IMR-90 (cell line): ENCODE measurements at regions not wholly inside any gene's neighbourhood (a gene's known extent, or its start where the extent isn't known, plus 50 kb on each side); places are given as distances from the start of the nearest gene placed in this dataset.

Experiments used
- ATAC-seq: fragments of 200-7000 bp; cut with Tn5 transposase; 2 replicates; pipeline ENCODE4 v1.9.1; 2020; ENCODE audit warnings: low read depth, mild to moderate bottlenecking, moderate library complexity
- BruUV-seq: library from RNA; stranded (reverse); fragments of 400-500 nt; replicated peaks from 2 replicates; lab custom pipeline; 2021; lab: Mats Ljungman, UMichigan
- CTCF ChIA-PET: fragments of 300-600 bp; formaldehyde crosslinking; extraction: SDS; loops from one replicate; lab custom pipeline; 2021; ENCODE audit warnings: antibody characterized with exemption; lab: Yijun Ruan, JAX
- POLR2A ChIA-PET: fragments of 300-600 bp; sonication (Branson Sonifier 250); formaldehyde crosslinking; loops from one replicate; lab custom pipeline; 2022; ENCODE audit warnings: antibody characterized with exemption; ENCODE audit not compliant: unreplicated experiment; lab: Charles Lee
- DNase-seq: peaks from one replicate; pipeline ENCODE4 v3.0.0; 2013
- H2AFZ ChIP-seq: replicated peaks from 2 replicates; pipeline ENCODE3; 2013; ENCODE audit warnings: low read length, mild to moderate bottlenecking; ENCODE audit not compliant: poor library complexity
- H2AK5ac ChIP-seq: 2 replicates; pipeline ENCODE4 v1.6.1; 2013; ENCODE audit warnings: low read depth, low read length, inconsistent platforms
- H2AK9ac ChIP-seq: replicated peaks from 2 replicates; pipeline ENCODE3; 2013; ENCODE audit warnings: mild to moderate bottlenecking, low read depth, low read length, moderate library complexity; ENCODE audit not compliant: poor library complexity
- H2BK120ac ChIP-seq: 2 replicates; pipeline ENCODE4 v1.6.1; 2013; ENCODE audit warnings: low read depth, low read length, inconsistent platforms
- H2BK15ac ChIP-seq: 3 replicates; pipeline ENCODE4 v1.6.1; 2013; ENCODE audit warnings: low read depth, low read length, inconsistent platforms
- H2BK20ac ChIP-seq: 2 replicates; pipeline ENCODE4 v1.6.1; 2013; ENCODE audit warnings: low read depth, mild to moderate bottlenecking, inconsistent platforms, low read length, moderate library complexity
- H2BK5ac ChIP-seq: 2 replicates; pipeline ENCODE4 v1.6.1; 2013; ENCODE audit warnings: mild to moderate bottlenecking, low read depth, low read length, inconsistent platforms; ENCODE audit not compliant: poor library complexity, severe bottlenecking
- H3K14ac ChIP-seq: replicated peaks from 2 replicates; pipeline ENCODE4 v1.6.1; 2013; ENCODE audit warnings: low read depth, low read length, inconsistent platforms
- H3K18ac ChIP-seq: 2 replicates; pipeline ENCODE4 v1.6.1; 2013; ENCODE audit warnings: low read depth, low read length, control low read depth
- H3K23ac ChIP-seq: 2 replicates; pipeline ENCODE4 v1.6.1; 2013; ENCODE audit warnings: low read depth, low read length, inconsistent platforms
- H3K27ac ChIP-seq: 2 replicates; pipeline ENCODE4 v1.5.1; 2013; ENCODE audit warnings: mild to moderate bottlenecking, control low read depth, low read length; ENCODE audit not compliant: insufficient read depth
- H3K27me3 ChIP-seq: 2 replicates; pipeline ENCODE4 v1.6.1; 2013; ENCODE audit warnings: low read length; ENCODE audit not compliant: control insufficient read depth, insufficient read depth
- H3K36me3 ChIP-seq: 2 replicates; pipeline ENCODE4 v1.6.1; 2013; ENCODE audit warnings: low read length, mixed read lengths; ENCODE audit not compliant: control insufficient read depth, insufficient read depth
- H3K4ac ChIP-seq: 2 replicates; pipeline ENCODE4 v1.6.1; 2013; ENCODE audit warnings: low read depth, low read length, inconsistent platforms
- H3K4me1 ChIP-seq: 2 replicates; pipeline ENCODE4 v1.6.1; 2013; ENCODE audit warnings: low read length, mixed read lengths; ENCODE audit not compliant: control insufficient read depth, insufficient read depth
- H3K4me2 ChIP-seq: 2 replicates; pipeline ENCODE4 v1.6.1; 2013; ENCODE audit warnings: low read depth, mild to moderate bottlenecking, control low read depth, low read length, moderate library complexity
- H3K4me3 ChIP-seq: 2 replicates; pipeline ENCODE4 v1.5.1; 2013; ENCODE audit warnings: low read depth, mild to moderate bottlenecking, control low read depth, low read length, moderate library complexity; ENCODE audit not compliant: insufficient read depth
- H3K56ac ChIP-seq: 2 replicates; pipeline ENCODE4 v1.6.1; 2013; ENCODE audit warnings: low read length, inconsistent platforms; ENCODE audit not compliant: insufficient read depth; ENCODE audit errors: extremely low read depth
- H3K79me1 ChIP-seq, 2 experiments: 2 replicates each; pipeline ENCODE4 v1.6.1; 2013; ENCODE audit warnings: low read length in 2 of 2, inconsistent platforms in 1 of 2, low read depth in 1 of 2
- H3K9ac ChIP-seq: 2 replicates; pipeline ENCODE4 v1.6.1; 2013; ENCODE audit warnings: low read depth, low read length, control low read depth
- H3K9me1 ChIP-seq: 2 replicates; pipeline ENCODE4 v1.6.1; 2013; ENCODE audit warnings: low read length, inconsistent platforms; ENCODE audit not compliant: insufficient read depth
- H3K9me3 ChIP-seq: 2 replicates; pipeline ENCODE4 v1.6.1; 2013; ENCODE audit warnings: low read length; ENCODE audit not compliant: control insufficient read depth, insufficient read depth
- H4K20me1 ChIP-seq: 2 replicates; pipeline ENCODE4 v1.6.1; 2013; ENCODE audit warnings: low read length, inconsistent platforms; ENCODE audit not compliant: insufficient read depth
- H4K5ac ChIP-seq: 2 replicates; pipeline ENCODE4 v1.6.1; 2013; ENCODE audit warnings: mild to moderate bottlenecking, low read depth, low read length, control low read depth
- H4K8ac ChIP-seq, 2 experiments: 2 replicates each; pipeline ENCODE4 v1.6.1; 2013; ENCODE audit warnings: low read depth in 2 of 2, low read length in 2 of 2, control low read depth in 1 of 2, inconsistent platforms in 1 of 2
- H4K91ac ChIP-seq: 2 replicates; pipeline ENCODE4 v1.6.1; 2013; ENCODE audit warnings: low read depth, low read length, inconsistent platforms; ENCODE audit not compliant: insufficient read depth
- BHLHE40 ChIP-seq: fragments of 150-350 bp; IDR thresholded peaks from 2 replicates; pipeline ENCODE4 v1.6.1; 2016; ENCODE audit warnings: mild to moderate bottlenecking, low read depth, low read length
- CEBPB ChIP-seq: IDR thresholded peaks from 2 replicates; pipeline ENCODE4 v1.6.1; 2012; ENCODE audit warnings: low read depth, low read length, improper control_type of control experiment
- CHD1 ChIP-seq: IDR thresholded peaks from 2 replicates; pipeline ENCODE4 v1.6.1; 2012; ENCODE audit warnings: low read depth, low read length, improper control_type of control experiment
- FOS ChIP-seq: fragments of 150-350 bp; IDR thresholded peaks from 2 replicates; pipeline ENCODE4 v1.6.1; 2016; ENCODE audit warnings: low read depth, low read length
- MAFK ChIP-seq: IDR thresholded peaks from 2 replicates; pipeline ENCODE4 v1.6.1; 2012; ENCODE audit warnings: low read depth, low read length, improper control_type of control experiment
- MAZ ChIP-seq: IDR thresholded peaks from 2 replicates; pipeline ENCODE4 v1.6.1; 2012; ENCODE audit warnings: low read depth, mild to moderate bottlenecking, low read length, improper control_type of control experiment, moderate library complexity, borderline replicate concordance
- MXI1 ChIP-seq: IDR thresholded peaks from 2 replicates; pipeline ENCODE4 v1.6.1; 2012; ENCODE audit warnings: low read depth, mild to moderate bottlenecking, low read length, moderate library complexity, borderline replicate concordance
- NFE2L2 ChIP-seq: fragments of 150-350 bp; IDR thresholded peaks from 2 replicates; pipeline ENCODE4 v1.6.1; 2016; ENCODE audit warnings: low read depth, mild to moderate bottlenecking, low read length
- POLR2A ChIP-seq: IDR thresholded peaks from 2 replicates; pipeline ENCODE4 v1.6.1; 2012; ENCODE audit warnings: mild to moderate bottlenecking, low read depth, low read length
- RAD21 ChIP-seq: IDR thresholded peaks from 2 replicates; pipeline ENCODE4 v1.6.1; 2012; ENCODE audit warnings: low read length, improper control_type of control experiment
- RCOR1 ChIP-seq: IDR thresholded peaks from 2 replicates; pipeline ENCODE4 v1.6.1; 2012; ENCODE audit warnings: mild to moderate bottlenecking, low read length, improper control_type of control experiment; ENCODE audit not compliant: insufficient replicate concordance
- RFX5 ChIP-seq: IDR thresholded peaks from 2 replicates; pipeline ENCODE4 v1.8.0; 2012; ENCODE audit warnings: low read depth, mild to moderate bottlenecking, low read length, moderate library complexity
- SMC3 ChIP-seq: fragments of 150-350 bp; IDR thresholded peaks from 2 replicates; pipeline ENCODE4 v1.6.1; 2016; ENCODE audit warnings: low read depth, mild to moderate bottlenecking, antibody characterized with exemption, low read length, moderate library complexity
- WGBS, 2 experiments: methylation state at CpG; one replicate each; pipeline versions ENCODE4 v1.1.5 to v1.1.7; 2013; ENCODE audit warnings: missing lambda C conversion rate in 2 of 2; ENCODE audit not compliant: insufficient read length in 1 of 2; ENCODE audit errors: extremely low coverage in 2 of 2; 5-methylcytosine and 5-hydroxymethylcytosine counted together
- dilution Hi-C: fragments of 300-500 bp; cut with HindIII; formaldehyde crosslinking; loops from one replicate; pipeline ENCODE4 v1.14.3; 2018; ENCODE audit warnings: low sequenced_read_pairs; ENCODE audit not compliant: unreplicated experiment
- in situ Hi-C: fragments of 300-500 bp; cut with MboI; formaldehyde crosslinking; loops from 3 replicates; pipeline ENCODE4 v1.14.3; 2019; ENCODE audit warnings: low sequenced_read_pairs, inconsistent platforms, mixed read lengths
- intact Hi-C: fragments of 100-400 bp; cut with micrococcal nuclease; formaldehyde crosslinking; loops from 2 replicates; pipeline ENCODE4 v1.10.0; 2022
- TF ChIP-seq, protein P1 (sequence below): fragments of 150-350 bp; IDR thresholded peaks from 2 replicates; pipeline ENCODE4 v1.6.1; 2016; ENCODE audit warnings: low read depth, mild to moderate bottlenecking, low read length, moderate library complexity, borderline replicate concordance
- TF ChIP-seq, protein P2 (sequence below): fragments of 150-350 bp; IDR thresholded peaks from 2 replicates; pipeline ENCODE4 v1.6.1; 2017; ENCODE audit warnings: mild to moderate bottlenecking, antibody characterized with exemption, low read length, low read depth
- TF ChIP-seq, protein P3 (sequence below): conservative IDR thresholded peaks from 2 replicates; pipeline ENCODE4 v1.5.1; 2012; ENCODE audit warnings: mild to moderate bottlenecking, low read depth, low read length, improper control_type of control experiment

DNA sequence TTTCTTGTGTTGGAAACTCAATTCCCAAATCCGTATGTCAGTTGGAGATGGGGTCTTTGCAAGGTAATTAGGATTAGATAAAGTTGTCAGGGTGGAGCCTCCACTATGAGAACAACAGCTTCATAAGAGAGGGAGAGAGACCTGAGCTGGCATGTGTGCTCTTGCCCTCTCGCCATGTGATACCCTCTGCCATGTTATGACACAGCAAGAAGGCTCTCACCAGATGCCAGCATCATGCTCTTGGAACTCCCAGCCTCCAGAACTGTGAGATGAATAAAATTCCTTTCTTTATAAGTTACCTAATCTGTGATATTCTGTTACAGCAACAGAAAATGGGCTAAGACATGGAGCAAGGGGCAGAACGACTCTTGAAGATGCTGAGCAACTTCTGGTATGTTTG is 201.9 kb upstream of the BOD1L1 start:
- Histone ChIP-seq H2BK120ac (no peak overlapping the region), H3K4me2 (no peak overlapping the region), H3K4me1 (no peaks in the 10 kb centered on the region), H4K20me1 (no peaks in the 10 kb centered on the region), H3K23ac (no peak overlapping the region), H3K36me3 (no peaks in the 10 kb centered on the region), H4K91ac (no peak overlapping the region), H2AK9ac (no peak overlapping the region), H3K18ac (no peak overlapping the region), H3K9me1 (no peaks in the 10 kb centered on the region), H2AK5ac (no peak overlapping the region), H3K4me3 (no peak overlapping the region), H3K14ac (no peak overlapping the region), H2AFZ (no peak overlapping the region), H3K4ac (no peak overlapping the region), H2BK20ac (no peak overlapping the region), H3K27me3 (no peaks in the 10 kb centered on the region), H4K8ac (no peak overlapping the region), H3K9ac (no peak overlapping the region), H3K79me1 (no peaks in the 10 kb centered on the region), H4K5ac (no peak overlapping the region), H3K27ac (no peak overlapping the region), H2BK5ac (no peak overlapping the region), H2BK15ac (no peak overlapping the region), H3K9me3 (no peaks in the 10 kb centered on the region), H3K56ac (no peak overlapping the region)
- TF ChIP-seq MAZ (no peak), NFE2L2 (no peak), FOS (no peak), RAD21 (no peak), MXI1 (no peak), CEBPB (no peak), BHLHE40 (no peak), MAFK (no peak), POLR2A (no peak), RFX5 (no peak), RCOR1 (no peak), CHD1 (no peak), SMC3 (no peak)
- TF ChIP-seq, protein P1, sequence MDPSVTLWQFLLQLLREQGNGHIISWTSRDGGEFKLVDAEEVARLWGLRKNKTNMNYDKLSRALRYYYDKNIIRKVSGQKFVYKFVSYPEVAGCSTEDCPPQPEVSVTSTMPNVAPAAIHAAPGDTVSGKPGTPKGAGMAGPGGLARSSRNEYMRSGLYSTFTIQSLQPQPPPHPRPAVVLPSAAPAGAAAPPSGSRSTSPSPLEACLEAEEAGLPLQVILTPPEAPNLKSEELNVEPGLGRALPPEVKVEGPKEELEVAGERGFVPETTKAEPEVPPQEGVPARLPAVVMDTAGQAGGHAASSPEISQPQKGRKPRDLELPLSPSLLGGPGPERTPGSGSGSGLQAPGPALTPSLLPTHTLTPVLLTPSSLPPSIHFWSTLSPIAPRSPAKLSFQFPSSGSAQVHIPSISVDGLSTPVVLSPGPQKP, result no peak
- TF ChIP-seq, protein P2, sequence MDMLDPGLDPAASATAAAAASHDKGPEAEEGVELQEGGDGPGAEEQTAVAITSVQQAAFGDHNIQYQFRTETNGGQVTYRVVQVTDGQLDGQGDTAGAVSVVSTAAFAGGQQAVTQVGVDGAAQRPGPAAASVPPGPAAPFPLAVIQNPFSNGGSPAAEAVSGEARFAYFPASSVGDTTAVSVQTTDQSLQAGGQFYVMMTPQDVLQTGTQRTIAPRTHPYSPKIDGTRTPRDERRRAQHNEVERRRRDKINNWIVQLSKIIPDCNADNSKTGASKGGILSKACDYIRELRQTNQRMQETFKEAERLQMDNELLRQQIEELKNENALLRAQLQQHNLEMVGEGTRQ, result no peak
- TF ChIP-seq, protein P3, sequence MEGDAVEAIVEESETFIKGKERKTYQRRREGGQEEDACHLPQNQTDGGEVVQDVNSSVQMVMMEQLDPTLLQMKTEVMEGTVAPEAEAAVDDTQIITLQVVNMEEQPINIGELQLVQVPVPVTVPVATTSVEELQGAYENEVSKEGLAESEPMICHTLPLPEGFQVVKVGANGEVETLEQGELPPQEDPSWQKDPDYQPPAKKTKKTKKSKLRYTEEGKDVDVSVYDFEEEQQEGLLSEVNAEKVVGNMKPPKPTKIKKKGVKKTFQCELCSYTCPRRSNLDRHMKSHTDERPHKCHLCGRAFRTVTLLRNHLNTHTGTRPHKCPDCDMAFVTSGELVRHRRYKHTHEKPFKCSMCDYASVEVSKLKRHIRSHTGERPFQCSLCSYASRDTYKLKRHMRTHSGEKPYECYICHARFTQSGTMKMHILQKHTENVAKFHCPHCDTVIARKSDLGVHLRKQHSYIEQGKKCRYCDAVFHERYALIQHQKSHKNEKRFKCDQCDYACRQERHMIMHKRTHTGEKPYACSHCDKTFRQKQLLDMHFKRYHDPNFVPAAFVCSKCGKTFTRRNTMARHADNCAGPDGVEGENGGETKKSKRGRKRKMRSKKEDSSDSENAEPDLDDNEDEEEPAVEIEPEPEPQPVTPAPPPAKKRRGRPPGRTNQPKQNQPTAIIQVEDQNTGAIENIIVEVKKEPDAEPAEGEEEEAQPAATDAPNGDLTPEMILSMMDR, result no peak
- dilution Hi-C loops (no loop called here), intact Hi-C loops (loop anchor here (2.0 kb wide), 1 partner anchor 77 kb away; no protein-coding TSS in a partner anchor), in situ Hi-C loops (no loop called here)
- no TSS peak for BruUV-seq
- ChIA-PET POLR2A (no interaction called here), CTCF (no interaction called here)
- peak; percentile 12 for DNase-seq
- WGBS, 2 experiments, result no CpG with 5 or more reads among the region's 3 CpGs
- ATAC-seq, result peak; percentile 29; the same call in 1 of the 2 replicates
